ENCODE measurements at regions not wholly inside any gene's neighbourhood (a gene's known extent, or its start where the extent isn't known, plus 50 kb on each side); places are given as distances from the start of the nearest gene placed in this dataset.
A peak's percentile ranks its signal among the peaks of the same experiment; 100 is the strongest.

GRCh38 chr1:224867715-224868114, 61.8 kb upstream of the DNAH14 start:
- no TSS peak for BruUV-seq (replicated peaks)
- Histone ChIP-seq H3K4me2 (no peak overlapping the region), H3K4me3 (no peak overlapping the region), H3F3A (ENCODE audit: insufficient read depth, low read depth) (no peaks in the 10 kb centered on the region), H3K27me3 (ENCODE audit: insufficient read depth, low read depth) (no peaks in the 10 kb centered on the region), H4K20me1 (ENCODE audit: insufficient read depth) (no peaks in the 10 kb centered on the region), H3K27ac (no peak overlapping the region), H2AFZ (no peak overlapping the region), H3K79me2 (ENCODE audit: low read depth) (no peaks in the 10 kb centered on the region), H3K9me3 (ENCODE audit: insufficient read depth, low read depth) (peaks cover 5% of the 10 kb centered on the region; the same call in 1 of the 2 replicates), H3K36me3 (ENCODE audit: low read depth) (no peaks in the 10 kb centered on the region), H3K9me2 (ENCODE audit: insufficient read depth) (no peaks in the 10 kb centered on the region), H3K4me1 (replicated peaks; ENCODE audit: insufficient read depth) (peaks cover 1% of the 10 kb centered on the region; the same call in 1 of the 2 replicates)
- DNase-seq: peak in 1 of 2 experiments; percentile 39
- ChIA-PET CTCF (no interaction called here), POLR2A (ENCODE audit: unreplicated experiment) (no interaction called here)
- no peak for TF ChIP-seq CTCF (conservative IDR thresholded peaks at IDR 0.05)
- no peak for TF ChIP-seq EZH2 (IDR thresholded peaks at IDR 0.05; ENCODE audit: low read depth)
- intact Hi-C loops (cut with micrococcal nuclease; ENCODE audit: unreplicated experiment): no loop called here

GRCh38 chr1:224872832-224873433, 56.5 kb upstream of the DNAH14 start:
- CTCF ChIA-PET: interaction anchor here (0.7 kb wide), 1 partner anchor 10 kb away, joined by 3 read pairs; no protein-coding TSS in a partner anchor
- Histone ChIP-seq H3K9me2 (ENCODE audit: insufficient read depth) (no peaks in the 10 kb centered on the region; the same call in 1 of the 2 replicates), H3K4me1 (replicated peaks; ENCODE audit: insufficient read depth) (peaks cover 18% of the 10 kb centered on the region), H3K27me3 (ENCODE audit: insufficient read depth, low read depth) (no peaks in the 10 kb centered on the region), H3F3A (ENCODE audit: insufficient read depth, low read depth) (peaks cover 8% of the 10 kb centered on the region; the same call in 1 of the 2 replicates), H3K36me3 (ENCODE audit: low read depth) (no peaks in the 10 kb centered on the region), H3K79me2 (ENCODE audit: low read depth) (no peaks in the 10 kb centered on the region), H3K9me3 (ENCODE audit: insufficient read depth, low read depth) (no peaks in the 10 kb centered on the region), H3K27ac (no peak overlapping the region), H3K4me2 (peak overlapping the region; percentile 55), H4K20me1 (ENCODE audit: insufficient read depth) (no peaks in the 10 kb centered on the region), H3K4me3 (no peak overlapping the region), H2AFZ (no peak overlapping the region)
- no peak for DNase-seq
- POLR2A ChIA-PET (ENCODE audit: unreplicated experiment): interaction anchor here (0.5 to 0.6 kb wide), 2 partner anchors 10 to 75 kb away, joined by 3 to 4 read pairs; no protein-coding TSS in a partner anchor
- intact Hi-C loops (cut with micrococcal nuclease; ENCODE audit: unreplicated experiment): no loop called here
- TF ChIP-seq EZH2 (IDR thresholded peaks at IDR 0.05; ENCODE audit: low read depth) (no peak), CTCF (conservative IDR thresholded peaks at IDR 0.05) (no peak)
- BruUV-seq (replicated peaks): no TSS peak

DNA sequence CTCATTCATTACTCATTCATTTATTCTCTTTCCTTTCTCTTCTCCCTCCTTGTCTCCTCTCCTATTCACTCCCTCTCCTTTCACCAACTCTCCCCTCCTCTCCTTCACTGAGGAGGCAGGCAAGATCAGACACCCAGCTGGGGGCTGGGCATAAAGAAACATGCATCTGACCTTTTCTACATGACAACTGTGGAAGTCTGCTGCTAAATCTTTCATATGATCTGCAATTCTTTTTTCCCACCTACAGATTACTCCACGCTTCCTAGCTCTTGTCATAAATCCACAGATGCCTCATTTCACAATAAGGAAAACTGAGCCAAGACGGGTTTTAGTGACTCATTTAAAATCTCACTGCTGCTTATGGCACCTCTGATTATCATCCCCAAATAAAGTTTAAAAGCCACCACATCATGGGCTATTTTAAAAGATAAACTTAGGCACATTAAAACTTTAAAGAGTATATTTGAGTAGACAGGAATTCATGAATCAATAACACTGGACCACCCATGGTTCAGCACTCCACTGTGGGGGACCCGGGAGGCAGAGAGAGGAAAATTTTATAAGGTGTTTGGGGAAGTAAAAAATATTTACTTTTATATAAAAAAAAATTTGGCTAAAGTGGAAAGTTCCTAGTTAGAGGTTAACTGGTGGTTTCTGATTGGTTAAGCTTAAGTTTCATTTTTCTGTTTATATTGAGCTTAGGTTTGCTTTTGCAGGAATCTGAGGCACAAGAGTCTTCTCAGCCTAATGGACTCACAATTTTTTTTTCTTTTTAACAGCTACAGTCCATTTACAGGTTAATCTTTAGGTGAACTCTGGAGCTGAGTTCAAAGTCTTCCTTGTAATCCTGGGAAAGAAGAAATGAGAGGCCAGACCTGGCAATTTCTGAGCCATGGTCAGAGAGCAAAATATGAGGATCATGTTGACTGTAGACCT, 55.8 kb upstream of the DNAH14 start:
- Histone ChIP-seq H3F3A (ENCODE audit: insufficient read depth, low read depth) (peaks cover 8% of the 10 kb centered on the region; the same call in 1 of the 2 replicates), H3K79me2 (ENCODE audit: low read depth) (no peaks in the 10 kb centered on the region), H3K27ac (0 out of 2 replicates have a peak overlapping the region, but pooled peaks have one; percentile 5), H3K4me1 (replicated peaks; ENCODE audit: insufficient read depth) (peaks cover 18% of the 10 kb centered on the region), H3K36me3 (ENCODE audit: low read depth) (no peaks in the 10 kb centered on the region), H3K9me2 (ENCODE audit: insufficient read depth) (no peaks in the 10 kb centered on the region; the same call in 1 of the 2 replicates), H3K27me3 (ENCODE audit: insufficient read depth, low read depth) (no peaks in the 10 kb centered on the region), H2AFZ (0 out of 2 replicates have a peak overlapping the region, but pooled peaks have one; percentile 20), H3K9me3 (ENCODE audit: insufficient read depth, low read depth) (no peaks in the 10 kb centered on the region), H3K4me3 (no peak overlapping the region), H4K20me1 (ENCODE audit: insufficient read depth) (no peaks in the 10 kb centered on the region), H3K4me2 (peak overlapping the region; percentile 55)
- peak in 1 of 2 experiments; percentile 79 for DNase-seq
- BruUV-seq (replicated peaks): no TSS peak
- CTCF ChIA-PET: no interaction called here
- POLR2A ChIA-PET (ENCODE audit: unreplicated experiment): interaction anchor here (0.5 to 0.6 kb wide), 3 partner anchors 11 to 140 kb away, joined by 3 to 4 read pairs (median 3); no protein-coding TSS in a partner anchor
- intact Hi-C loops (cut with micrococcal nuclease; ENCODE audit: unreplicated experiment): no loop called here
- TF ChIP-seq CTCF (conservative IDR thresholded peaks at IDR 0.05) (no peak), EZH2 (IDR thresholded peaks at IDR 0.05; ENCODE audit: low read depth) (no peak)
